HepG2 (cell line): ENCODE measurements at regions not wholly inside any gene's neighbourhood (a gene's known extent, or its start where the extent isn't known, plus 50 kb on each side); places are given as distances from the start of the nearest gene placed in this dataset.

Experiments used
- ATAC-seq: fragments of 200-7000 bp; cut with Tn5 transposase; 3 replicates; pipeline ENCODE4 v1.9.1; 2020; ENCODE audit warnings: mild to moderate bottlenecking, moderate library complexity
- BruUV-seq: library from RNA; stranded (reverse); fragments of 400-500 nt; replicated peaks from 2 replicates; lab custom pipeline; 2021; lab: Mats Ljungman, UMichigan
- CTCF ChIA-PET: fragments of 300-600 bp; formaldehyde crosslinking; extraction: SDS; loops from one replicate; lab custom pipeline; 2021; ENCODE audit warnings: low total read pairs, inconsistent platforms, low intra/inter-chr PET ratio; lab: Yijun Ruan, JAX
- POLR2A ChIA-PET: fragments of 350-600 bp; sonication (Branson Sonifier 250); formaldehyde crosslinking; loops from one replicate; lab custom pipeline; 2020; ENCODE audit warnings: antibody characterized with exemption, inconsistent platforms; lab: Yijun Ruan, JAX
- DNase-seq: peaks from one replicate; pipeline ENCODE4 v3.0.0-alpha.2; 2015; ENCODE audit warnings: low spot score
- FAIRE-seq: peaks from 3 replicates; lab custom pipeline; 2011; peaks lifted over from hg19 to GRCh38; lab: Jason Lieb, UNC
- H2AFZ ChIP-seq: one replicate; pipeline ENCODE4 v1.6.1; 2011; ENCODE audit warnings: low read length, inconsistent platforms
- H3K27ac ChIP-seq: fragments of 300-600 bp; 3 replicates; pipeline ENCODE4 v1.8.0; 2011; ENCODE audit warnings: mixed run types, mild to moderate bottlenecking, mixed read lengths, low read length, inconsistent platforms; ENCODE audit not compliant: insufficient read depth; ENCODE audit errors: extremely low read length
- H3K27me3 ChIP-seq, 2 experiments: fragments of 200-600 bp in 1 of 2; 2 replicates in 1 of 2; 3 replicates in 1 of 2; pipeline versions ENCODE4 v1.6.0 to v1.8.0; 2011; ENCODE audit warnings: low read length in 2 of 2, mild to moderate bottlenecking in 2 of 2, moderate library complexity in 2 of 2, inconsistent platforms in 1 of 2; ENCODE audit not compliant: insufficient read depth in 2 of 2, control insufficient read depth in 1 of 2
- H3K36me3 ChIP-seq, 2 experiments: fragments of 200-600 bp in 1 of 2; replicated peaks in 1 of 2; 2 replicates in 1 of 2; 3 replicates in 1 of 2; pipeline versions ENCODE4 v1.5.1 to v1.8.0; 2011; ENCODE audit warnings: low read length in 2 of 2, inconsistent platforms in 1 of 2; ENCODE audit not compliant: insufficient read depth in 2 of 2, control insufficient read depth in 1 of 2
- H3K4me1 ChIP-seq: 2 replicates; pipeline ENCODE4 v1.5.1; 2012; ENCODE audit warnings: low read length, inconsistent platforms; ENCODE audit not compliant: insufficient read depth
- H3K4me2 ChIP-seq: 2 replicates; pipeline ENCODE4 v1.6.0; 2011; ENCODE audit warnings: low read depth, low read length, inconsistent platforms
- H3K4me3 ChIP-seq, 3 experiments: fragments of 200-600 bp in 1 of 3; sonication (generic), shearing (Covaris generic) in 1 of 3; replicated peaks in 1 of 3; 2 replicates each; pipeline ENCODE4 v1.5.1; 2011 to 2016; ENCODE audit warnings: low read length in 3 of 3, inconsistent platforms in 2 of 3, low read depth in 2 of 3, mild to moderate bottlenecking in 2 of 3, control low read depth in 1 of 3, mixed read lengths in 1 of 3; ENCODE audit not compliant: insufficient read depth in 1 of 3
- H3K79me2 ChIP-seq: one replicate; pipeline ENCODE4 v1.6.1; 2011; ENCODE audit warnings: low read length, inconsistent platforms; ENCODE audit not compliant: insufficient read depth
- H3K9ac ChIP-seq: 2 replicates; pipeline ENCODE4 v1.6.0; 2011; ENCODE audit warnings: mild to moderate bottlenecking, low read depth, low read length, inconsistent platforms; ENCODE audit not compliant: insufficient read depth
- H3K9me3 ChIP-seq: 2 replicates; pipeline ENCODE4 v1.5.1; 2012; ENCODE audit warnings: mild to moderate bottlenecking, low read length
- H4K20me1 ChIP-seq: 2 replicates; pipeline ENCODE4 v1.6.0; 2011; ENCODE audit warnings: inconsistent platforms, mild to moderate bottlenecking, low read length, moderate library complexity; ENCODE audit not compliant: insufficient read depth
- KLF11 ChIP-seq: IDR thresholded peaks from 2 replicates; pipeline ENCODE4 v1.6.1; 2016; ENCODE audit warnings: missing compliant biosample characterization
- NFE2L1 ChIP-seq: sonication (generic); formaldehyde crosslinking; IDR thresholded peaks from 2 replicates; pipeline ENCODE4 v1.4.0; 2020; ENCODE audit warnings: missing genetic modification reagents, mild to moderate bottlenecking, borderline replicate concordance
- PAX8 ChIP-seq: sonication (generic); formaldehyde crosslinking; IDR thresholded peaks from 2 replicates; pipeline ENCODE4 v1.8.0; 2022; ENCODE audit warnings: mild to moderate bottlenecking, missing genetic modification reagents, borderline replicate concordance
- PREB ChIP-seq: sonication (generic); formaldehyde crosslinking; IDR thresholded peaks from 2 replicates; pipeline ENCODE4 v1.4.0; 2020; ENCODE audit warnings: missing genetic modification reagents
- TSC22D2 ChIP-seq: sonication (generic); formaldehyde crosslinking; IDR thresholded peaks from 2 replicates; pipeline ENCODE4 v1.5.1; 2020; ENCODE audit warnings: missing genetic modification reagents, mild to moderate bottlenecking, borderline replicate concordance
- XRCC5 ChIP-seq: fragments of 200-400 bp; formaldehyde crosslinking; optimal IDR thresholded peaks from 2 replicates; pipeline ENCODE3; 2017; ENCODE audit warnings: mild to moderate bottlenecking, low read length
- ZNF572 ChIP-seq: sonication (generic); formaldehyde crosslinking; IDR thresholded peaks from 2 replicates; pipeline ENCODE4 v1.5.1; 2020; ENCODE audit warnings: mild to moderate bottlenecking, missing genetic modification reagents
- ZNF850 ChIP-seq: sonication (generic); formaldehyde crosslinking; conservative IDR thresholded peaks from 2 replicates; pipeline ENCODE4 v1.9.0; 2021; ENCODE audit warnings: mild to moderate bottlenecking, missing genetic modification reagents
- WGBS: methylation state at CpG from one replicate; pipeline ENCODE4 v1.1.6; 2017; ENCODE audit warnings: low lambda C conversion rate; 5-methylcytosine and 5-hydroxymethylcytosine counted together
- in situ Hi-C: cut with HindIII; loops from 2 replicates; pipeline ENCODE4 v1.10.0; 2017; ENCODE audit warnings: low pct_unique_long_range_greater_than_20kb; ENCODE audit not compliant: extremely low pct_ligation_motif_present
- intact Hi-C: fragments of 100-400 bp; cut with micrococcal nuclease; formaldehyde crosslinking; loops from one replicate; pipeline ENCODE4 v1.10.0; 2022; ENCODE audit not compliant: unreplicated experiment
- TF ChIP-seq, protein P1 (sequence below): IDR thresholded peaks from 2 replicates; pipeline ENCODE4 v1.6.1; 2012; ENCODE audit warnings: inconsistent platforms
- TF ChIP-seq, protein P2 (sequence below): sonication (generic); formaldehyde crosslinking; IDR thresholded peaks from 2 replicates; pipeline ENCODE4 v1.5.0; 2020; ENCODE audit warnings: missing genetic modification reagents, mild to moderate bottlenecking, borderline replicate concordance
- TF ChIP-seq, protein P3 (sequence below): IDR thresholded peaks from 2 replicates; pipeline ENCODE4 v1.6.1; 2016; ENCODE audit warnings: mild to moderate bottlenecking, missing biosample characterization, missing genetic modification reagents

DNA sequence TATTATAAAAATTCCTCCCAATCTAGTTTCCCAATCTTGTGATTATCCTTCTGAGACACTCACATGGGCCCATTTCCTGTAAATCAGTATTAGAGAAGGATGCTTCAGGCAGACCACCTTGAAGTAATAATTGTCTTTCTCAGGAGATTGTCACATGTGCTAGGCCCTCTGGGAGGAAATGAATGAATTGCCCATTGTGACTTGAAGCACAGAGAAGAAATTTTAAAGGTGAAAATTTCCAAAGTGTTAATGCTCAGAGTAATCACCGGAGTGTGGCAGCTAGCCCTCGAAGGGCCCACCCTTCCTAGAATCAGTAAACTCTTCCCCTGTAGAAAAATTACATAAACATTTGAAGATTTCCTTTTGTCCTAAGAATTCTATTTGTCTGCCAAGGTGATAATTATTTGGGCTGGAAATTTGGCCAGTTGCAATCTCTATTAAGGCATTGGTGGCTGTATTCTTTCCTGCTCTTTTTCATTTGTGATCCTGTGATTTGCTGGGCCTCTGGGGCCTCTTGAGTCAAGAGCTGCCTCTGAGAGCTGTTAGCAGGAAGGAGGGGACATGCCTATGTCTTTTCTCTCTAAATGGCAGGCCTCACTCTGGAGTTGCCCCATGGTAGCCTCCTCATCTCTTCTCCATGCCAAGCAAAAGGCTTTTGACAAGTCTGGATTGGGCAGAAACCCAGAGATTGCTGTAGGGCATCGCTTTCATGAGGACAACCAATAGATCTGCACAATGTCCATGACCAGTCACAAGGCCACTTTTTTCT, 371.5 kb upstream of the ACTBL2 start:
- no peaks in the 10 kb centered on the region for H3K79me2 ChIP-seq
- intact Hi-C loops (no loop called here), in situ Hi-C loops (no loop called here)
- H3K36me3 ChIP-seq = no peaks in the 10 kb centered on the region
- TF ChIP-seq, protein P1, sequence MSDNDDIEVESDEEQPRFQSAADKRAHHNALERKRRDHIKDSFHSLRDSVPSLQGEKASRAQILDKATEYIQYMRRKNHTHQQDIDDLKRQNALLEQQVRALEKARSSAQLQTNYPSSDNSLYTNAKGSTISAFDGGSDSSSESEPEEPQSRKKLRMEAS = no peak
- TF ChIP-seq PAX8 (CRISPR knock-in tag) (no peak), TSC22D2 (no peak), NFE2L1 (CRISPR knock-in tag) (no peak), ZNF572 (no peak), KLF11 (CRISPR knock-in tag) (no peak)
- TF ChIP-seq, protein P2, sequence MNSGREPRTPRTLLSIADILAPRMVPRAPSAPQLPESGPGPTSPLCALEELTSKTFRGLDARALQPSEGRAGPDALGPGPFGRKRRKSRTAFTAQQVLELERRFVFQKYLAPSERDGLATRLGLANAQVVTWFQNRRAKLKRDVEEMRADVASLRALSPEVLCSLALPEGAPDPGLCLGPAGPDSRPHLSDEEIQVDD (CRISPR knock-in tag) = no peak
- TF ChIP-seq, all 625 proteins: peak for 0
- no TSS peak for BruUV-seq
- H4K20me1 ChIP-seq = no peaks in the 10 kb centered on the region
- no peaks in the 10 kb centered on the region for H3K4me1 ChIP-seq
- FAIRE-seq (no peak), ATAC-seq (no peak), DNase-seq (no peak)
- no peak overlapping the region for H3K27ac ChIP-seq
- H3K4me2 ChIP-seq = no peak overlapping the region
- ChIA-PET POLR2A (no interaction called here), CTCF (no interaction called here)
- no peaks in the 10 kb centered on the region for H3K9me3 ChIP-seq
- 4% methylated on average over 3 of the region's 3 CpGs for WGBS
- no peak overlapping the region for H3K4me3 ChIP-seq
- no peak overlapping the region for H2AFZ ChIP-seq
- no peaks in the 10 kb centered on the region; a peak in 2 of 5 replicates for H3K27me3 ChIP-seq
- H3K9ac ChIP-seq = no peak overlapping the region

GRCh38 chr5:57850109-57850508, 367.5 kb upstream of the ACTBL2 start:
- no peak overlapping the region for H3K4me3 ChIP-seq
- H3K27ac ChIP-seq = no peak overlapping the region
- no peaks in the 10 kb centered on the region for H3K4me1 ChIP-seq
- no peak for TF ChIP-seq XRCC5
- no peak for TF ChIP-seq PREB (CRISPR knock-in tag)
- no peak for TF ChIP-seq ZNF850 (CRISPR knock-in tag)
- TF ChIP-seq, protein P3, sequence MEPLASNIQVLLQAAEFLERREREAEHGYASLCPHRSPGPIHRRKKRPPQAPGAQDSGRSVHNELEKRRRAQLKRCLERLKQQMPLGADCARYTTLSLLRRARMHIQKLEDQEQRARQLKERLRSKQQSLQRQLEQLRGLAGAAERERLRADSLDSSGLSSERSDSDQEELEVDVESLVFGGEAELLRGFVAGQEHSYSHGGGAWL (CRISPR knock-in tag) = no peak
- TF ChIP-seq, all 625 proteins: peak for 0
- Histone ChIP-seq H3K9me3 (no peaks in the 10 kb centered on the region), H4K20me1 (no peaks in the 10 kb centered on the region), H3K9ac (no peak overlapping the region), H2AFZ (no peak overlapping the region), H3K79me2 (no peaks in the 10 kb centered on the region), H3K36me3 (no peaks in the 10 kb centered on the region), H3K4me2 (no peak overlapping the region), H3K27me3 (no peaks in the 10 kb centered on the region; a peak in 1 of 5 replicates)
- ATAC-seq (no peak), DNase-seq (no peak), FAIRE-seq (no peak)
- WGBS = 0% methylated on average over 1 of the region's 1 CpG
- ChIA-PET POLR2A (no interaction called here), CTCF (no interaction called here)
- intact Hi-C loops (no loop called here), in situ Hi-C loops (no loop called here)
- no TSS peak for BruUV-seq
